ENCODE measurements at regions not wholly inside any gene's neighbourhood (a gene's known extent, or its start where the extent isn't known, plus 50 kb on each side); places are given as distances from the start of the nearest gene placed in this dataset.

GRCh38 chr4:159503236-159504008, 400.5 kb downstream of the RAPGEF2 start:
- DNase-seq = peak; percentile 63

GRCh38 chr4:159504684-159505083, 401.8 kb downstream of the RAPGEF2 start:
- no peak for DNase-seq

- DNase-seq = no peak
Observed at GRCh38 chr4:159505266-159505975, 402.5 kb downstream of the RAPGEF2 start.

- DNase-seq = no peak
Observed at GRCh38 chr4:159506801-159507517, 404.1 kb downstream of the RAPGEF2 start.

- no peak for DNase-seq
Observed at GRCh38 chr4:159508917-159509500, 406.1 kb downstream of the RAPGEF2 start.

GRCh38 chr4:159512348-159512747, 409.5 kb downstream of the RAPGEF2 start:
- no peak for DNase-seq

GRCh38 chr4:159515314-159516025, 412.6 kb downstream of the RAPGEF2 start:
- no peak for DNase-seq

GRCh38 chr4:159516556-159517140, 413.8 kb downstream of the RAPGEF2 start:
- no peak for DNase-seq

- no peak for DNase-seq
Observed at GRCh38 chr4:159520074-159520473, 417.2 kb downstream of the RAPGEF2 start.

GRCh38 chr4:159526172-159526571, 423.3 kb downstream of the RAPGEF2 start:
- no peak for DNase-seq

- no peak for DNase-seq
Observed at GRCh38 chr4:159534655-159535054, 431.8 kb downstream of the RAPGEF2 start.

GRCh38 chr4:159538556-159538955, 435.7 kb downstream of the RAPGEF2 start:
- DNase-seq = no peak

GRCh38 chr4:159540038-159540437, 437.2 kb downstream of the RAPGEF2 start:
- no peak for DNase-seq

- peak; percentile 23 for DNase-seq
Observed at GRCh38 chr4:159540501-159540900, 437.6 kb downstream of the RAPGEF2 start.

- DNase-seq = no peak
Observed at GRCh38 chr4:159541143-159541542, 438.3 kb downstream of the RAPGEF2 start.

- DNase-seq = peak; percentile 56
Observed at GRCh38 chr4:159542296-159542695, 439.4 kb downstream of the RAPGEF2 start.

- DNase-seq = no peak
Observed at GRCh38 chr4:159543831-159544230, 441.0 kb downstream of the RAPGEF2 start.

GRCh38 chr4:159545556-159545955, 442.7 kb downstream of the RAPGEF2 start:
- DNase-seq = no peak

- no peak for DNase-seq
Observed at GRCh38 chr4:159547645-159548308, 444.9 kb downstream of the RAPGEF2 start.

GRCh38 chr4:159549098-159549518, 446.2 kb downstream of the RAPGEF2 start:
- no peak for DNase-seq

- DNase-seq = no peak
Observed at GRCh38 chr4:159551281-159551680, 448.4 kb downstream of the RAPGEF2 start.

All from eye (tissue), 1 donor.